RWPE1 (cell line): ENCODE measurements at regions not wholly inside any gene's neighbourhood (a gene's known extent, or its start where the extent isn't known, plus 50 kb on each side); places are given as distances from the start of the nearest gene placed in this dataset.

ENCODE experiments used
- CTCF ChIA-PET: fragments of 350-600 bp; sonication (Branson Sonifier 250); formaldehyde crosslinking; extraction: SDS; loops from one replicate; lab custom pipeline; 2021; lab: Yijun Ruan, JAX
- POLR2A ChIA-PET: fragments of 400-600 bp; formaldehyde crosslinking; extraction: SDS; loops from one replicate; lab custom pipeline; 2020; ENCODE audit warnings: antibody characterized with exemption; ENCODE audit not compliant: low non-redundant PET; lab: Yijun Ruan, JAX
- DNase-seq: peaks from one replicate; pipeline ENCODE4 v3.0.0; 2012; ENCODE audit warnings: low spot score
- H3K27ac ChIP-seq: fragments of 450-650 bp; 2 replicates; pipeline ENCODE4 v1.5.1; 2017
- TF ChIP-seq, protein P1 (sequence below): fragments of 450-650 bp; conservative IDR thresholded peaks from 2 replicates; pipeline ENCODE4 v1.5.1; 2017; ENCODE audit warnings: low read depth, mild to moderate bottlenecking

DNA sequence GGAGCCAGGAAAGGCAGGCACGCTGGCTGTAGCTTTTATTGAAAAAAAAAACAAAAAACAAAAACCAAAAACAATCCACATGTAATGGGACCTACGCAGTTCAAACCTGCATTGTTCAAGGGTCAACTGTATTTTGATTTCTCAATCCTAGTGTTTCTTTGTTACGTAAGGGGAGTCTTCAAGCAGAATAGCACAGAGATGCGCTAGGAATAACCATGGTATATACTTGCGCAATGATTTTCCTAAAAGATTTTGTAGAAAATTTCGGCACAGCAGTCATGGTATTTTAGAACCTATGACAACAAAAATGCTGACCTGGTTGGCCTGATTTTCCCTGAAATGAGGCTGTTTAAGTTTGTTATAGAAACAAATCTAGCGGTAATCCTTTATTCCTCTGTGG is 1110.5 kb upstream of the WWC1 start:
- ChIA-PET POLR2A (no interaction called here), CTCF (no interaction called here)
- TF ChIP-seq, protein P1, sequence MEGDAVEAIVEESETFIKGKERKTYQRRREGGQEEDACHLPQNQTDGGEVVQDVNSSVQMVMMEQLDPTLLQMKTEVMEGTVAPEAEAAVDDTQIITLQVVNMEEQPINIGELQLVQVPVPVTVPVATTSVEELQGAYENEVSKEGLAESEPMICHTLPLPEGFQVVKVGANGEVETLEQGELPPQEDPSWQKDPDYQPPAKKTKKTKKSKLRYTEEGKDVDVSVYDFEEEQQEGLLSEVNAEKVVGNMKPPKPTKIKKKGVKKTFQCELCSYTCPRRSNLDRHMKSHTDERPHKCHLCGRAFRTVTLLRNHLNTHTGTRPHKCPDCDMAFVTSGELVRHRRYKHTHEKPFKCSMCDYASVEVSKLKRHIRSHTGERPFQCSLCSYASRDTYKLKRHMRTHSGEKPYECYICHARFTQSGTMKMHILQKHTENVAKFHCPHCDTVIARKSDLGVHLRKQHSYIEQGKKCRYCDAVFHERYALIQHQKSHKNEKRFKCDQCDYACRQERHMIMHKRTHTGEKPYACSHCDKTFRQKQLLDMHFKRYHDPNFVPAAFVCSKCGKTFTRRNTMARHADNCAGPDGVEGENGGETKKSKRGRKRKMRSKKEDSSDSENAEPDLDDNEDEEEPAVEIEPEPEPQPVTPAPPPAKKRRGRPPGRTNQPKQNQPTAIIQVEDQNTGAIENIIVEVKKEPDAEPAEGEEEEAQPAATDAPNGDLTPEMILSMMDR, result no peak
- no peak for DNase-seq
- no peak overlapping the region for H3K27ac ChIP-seq

- DNase-seq, result no peak
- no peak overlapping the region for H3K27ac ChIP-seq
- TF ChIP-seq, protein P1, result no peak
- CTCF ChIA-PET, result no interaction called here
- POLR2A ChIA-PET, result no interaction called here
These were observed 1085.6 kb upstream of the WWC1 start for GRCh38 chr5:167205881-167206280.

GRCh38 chr5:167207081-167207480 is 1084.4 kb upstream of the WWC1 start:
- no peak overlapping the region for H3K27ac ChIP-seq
- TF ChIP-seq, protein P1, result no peak
- CTCF ChIA-PET, result no interaction called here
- POLR2A ChIA-PET, result no interaction called here
- DNase-seq, result no peak

- POLR2A ChIA-PET, result no interaction called here
These were observed 1082.5 kb upstream of the WWC1 start for GRCh38 chr5:167208911-167209310.

DNA sequence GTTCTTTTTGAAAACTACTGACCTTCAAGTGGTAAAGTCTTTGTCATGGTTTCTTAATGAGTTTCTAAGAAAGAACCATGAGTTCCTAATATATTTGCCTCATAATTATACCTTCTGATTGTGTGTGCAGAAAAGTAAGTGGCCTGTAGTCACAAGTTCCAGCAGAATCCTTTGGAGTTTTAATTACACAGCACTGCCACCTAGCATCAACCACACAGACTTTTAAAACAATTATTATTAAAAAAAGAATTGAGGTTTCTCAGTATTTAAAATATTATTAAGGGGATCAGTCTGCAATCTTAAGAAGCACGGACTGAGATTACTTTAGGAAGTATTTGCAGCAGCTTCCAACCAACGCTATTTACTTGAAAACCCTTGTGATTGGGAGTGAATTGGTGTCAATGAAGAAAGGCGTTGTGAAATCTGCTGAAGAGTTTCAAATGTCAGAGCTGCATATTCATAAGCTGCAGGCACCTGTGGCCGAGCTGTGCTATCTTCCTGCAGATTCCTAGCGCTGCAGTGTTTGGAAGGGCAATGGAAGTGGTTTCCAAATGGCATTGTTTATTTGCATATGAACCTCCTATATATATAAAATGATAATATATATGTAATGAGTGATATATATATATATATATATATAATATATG is 1074.2 kb upstream of the WWC1 start:
- CTCF ChIA-PET, result interaction anchor here (0.7 to 0.8 kb wide), 3 partner anchors 9 to 318 kb away, joined by 3 to 4 read pairs (median 3); no protein-coding TSS in a partner anchor
- DNase-seq, result no peak
- POLR2A ChIA-PET, result no interaction called here
- TF ChIP-seq, protein P1, result peak; percentile 11; the same call in 1 of the 2 replicates
- H3K27ac ChIP-seq, result no peak overlapping the region

More at GRCh38 chr5:167208911-167209310, 1082.5 kb upstream of the WWC1 start:
- TF ChIP-seq, protein P1, result no peak
- peak; percentile 30 for DNase-seq
- no peak overlapping the region for H3K27ac ChIP-seq
- CTCF ChIA-PET, result interaction anchor here (0.5 to 1.1 kb wide), 4 partner anchors 9 to 223 kb away, joined by 3 to 4 read pairs (median 4); no protein-coding TSS in a partner anchor

- no peak overlapping the region for H3K27ac ChIP-seq
- TF ChIP-seq, protein P1, result no peak
- POLR2A ChIA-PET, result no interaction called here
- CTCF ChIA-PET, result interaction anchor here (0.6 kb wide), 1 partner anchor 1638 kb away, joined by 3 read pairs; no protein-coding TSS in a partner anchor
- no peak for DNase-seq
These were observed 1072.1 kb upstream of the WWC1 start for GRCh38 chr5:167219298-167219697.
